ENCODE measurements at regions not wholly inside any gene's neighbourhood (a gene's known extent, or its start where the extent isn't known, plus 50 kb on each side); places are given as distances from the start of the nearest gene placed in this dataset.
"Not testable (repeated sequence)": the region's sequence is repeated elsewhere in the genome, so short reads cannot be mapped to it uniquely, and the experiment has no call there.

DNA sequence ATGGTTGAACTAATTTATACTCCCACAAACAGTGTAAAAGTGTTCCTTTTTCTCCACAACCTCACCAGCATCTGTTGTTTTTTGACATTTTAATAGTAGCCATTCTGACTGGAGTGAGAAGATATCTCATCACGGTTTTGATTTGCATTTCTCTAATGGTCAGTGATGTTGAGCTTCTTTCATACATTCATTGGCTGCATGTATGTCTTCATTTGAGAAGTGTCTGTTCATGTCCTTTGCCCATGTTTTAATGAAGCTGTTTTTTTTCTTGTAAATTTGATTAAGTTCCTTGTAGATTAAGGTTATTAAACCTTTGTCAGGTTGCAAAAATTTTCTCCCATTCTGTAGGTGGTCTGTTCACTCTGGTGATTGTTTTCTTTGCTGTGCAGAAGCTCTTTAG lies 281.1 kb downstream of the PTH2R start:
- not testable (repeated sequence) for DNase-seq

DNA sequence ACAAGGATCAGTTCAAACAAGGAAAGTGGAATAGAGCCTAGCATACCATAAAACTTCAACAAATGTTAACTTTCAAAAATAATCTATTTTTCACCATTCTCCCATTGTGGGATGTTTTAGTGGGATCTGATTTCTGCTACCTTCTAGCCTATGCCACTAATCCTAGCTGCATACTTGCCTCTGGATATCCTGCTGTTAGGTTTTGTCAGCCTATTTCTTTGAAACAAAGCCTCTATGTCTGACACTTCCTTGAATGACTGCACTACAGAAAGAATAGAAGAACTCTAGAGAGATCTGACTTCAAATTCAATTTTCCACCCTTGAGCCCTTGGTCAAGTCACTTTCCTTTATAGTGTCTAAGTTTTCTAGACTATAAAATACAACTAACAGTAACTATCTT lies 291.5 kb downstream of the PTH2R start:
- DNase-seq: no peak

DNA sequence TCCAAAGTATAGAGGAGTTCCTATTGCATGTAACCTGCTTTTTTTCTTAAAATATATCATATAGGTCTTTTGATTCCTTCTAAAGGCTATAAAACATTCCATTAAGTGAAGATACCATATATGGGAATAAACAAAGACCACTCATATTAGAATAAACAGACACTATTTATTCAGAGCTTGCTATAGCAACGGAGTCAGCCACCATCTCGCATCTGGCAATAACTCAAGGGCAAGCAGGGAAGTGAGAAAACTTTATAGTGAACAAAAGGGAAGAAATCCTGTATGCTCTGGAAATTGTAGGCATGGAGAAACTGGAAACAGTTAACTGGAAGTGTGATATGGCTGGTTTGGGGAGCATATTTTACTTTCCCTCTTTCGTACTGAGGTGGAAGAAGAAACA lies 301.9 kb downstream of the PTH2R start:
- peak in 1 of 3 experiments; percentile 20 for DNase-seq

DNA sequence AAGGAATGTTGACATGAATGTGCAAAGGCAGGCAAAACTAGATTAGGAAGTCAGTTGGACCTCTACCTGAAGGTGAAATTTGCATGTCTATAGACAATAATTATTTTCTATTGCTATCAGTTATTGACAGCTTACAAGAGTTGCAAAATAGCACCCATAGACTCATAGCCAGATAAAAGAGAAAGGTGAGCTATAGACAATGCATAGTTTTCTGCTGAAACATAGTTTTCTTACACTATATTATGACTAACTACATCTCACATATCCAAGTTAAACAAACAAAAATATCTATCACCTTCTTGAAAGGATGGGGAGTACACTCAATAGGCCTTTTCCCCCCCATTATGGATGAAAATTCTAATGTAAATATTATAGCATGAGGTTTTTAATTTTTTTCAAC lies 305.0 kb downstream of the PTH2R start:
- no peak for DNase-seq

DNA sequence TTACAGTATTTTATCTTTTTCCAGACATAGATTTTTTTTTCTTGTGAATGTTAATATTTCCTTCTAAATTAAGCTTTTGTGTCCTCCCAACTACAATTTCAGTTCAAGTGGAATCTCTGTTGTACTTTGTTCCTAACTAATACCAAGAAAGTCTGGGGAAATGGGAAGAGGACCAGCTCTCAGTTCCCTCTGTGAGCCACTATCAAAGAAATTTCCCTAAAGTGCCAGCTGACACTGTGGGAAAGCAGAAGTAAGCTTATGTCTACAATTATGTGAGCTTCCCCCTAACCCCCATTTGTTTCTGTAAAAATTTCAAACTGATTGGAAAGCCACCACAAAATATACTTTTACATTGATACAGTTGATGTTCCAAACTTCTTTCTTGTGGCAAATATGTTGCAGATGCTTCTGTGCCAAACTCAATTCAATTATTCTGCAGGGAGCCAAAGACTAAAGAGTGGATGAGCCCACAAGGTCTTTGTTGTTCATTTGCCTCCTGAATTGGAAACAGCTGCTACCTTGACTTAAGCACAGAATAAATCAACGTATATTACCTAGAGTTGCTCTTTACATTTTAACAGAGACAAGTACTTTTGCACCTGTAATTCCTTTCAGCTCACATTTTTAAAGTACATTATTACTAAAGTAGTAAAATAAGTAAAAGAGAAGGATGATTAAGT lies 306.6 kb downstream of the PTH2R start:
- peak in 2 of 3 experiments; percentile 26 to 67 for DNase-seq

DNA sequence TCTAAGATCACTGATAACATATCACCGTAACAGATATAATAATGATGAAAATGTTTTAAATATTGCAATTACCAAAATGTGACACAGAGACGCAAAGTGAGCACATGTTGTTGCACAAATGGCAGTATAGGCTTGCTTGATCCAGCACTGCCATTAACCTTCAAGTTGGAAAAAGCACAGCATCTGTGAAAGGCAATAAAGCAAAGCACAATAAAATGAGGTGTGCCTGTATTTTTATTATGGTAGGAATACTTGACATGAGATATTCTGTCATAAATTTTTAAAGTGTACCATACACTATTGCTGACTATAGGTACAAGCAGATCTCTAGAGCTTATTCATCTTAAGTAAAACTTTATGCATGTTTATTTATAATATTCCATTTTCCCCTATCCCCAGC lies 312.2 kb downstream of the PTH2R start:
- DNase-seq: no peak

DNA sequence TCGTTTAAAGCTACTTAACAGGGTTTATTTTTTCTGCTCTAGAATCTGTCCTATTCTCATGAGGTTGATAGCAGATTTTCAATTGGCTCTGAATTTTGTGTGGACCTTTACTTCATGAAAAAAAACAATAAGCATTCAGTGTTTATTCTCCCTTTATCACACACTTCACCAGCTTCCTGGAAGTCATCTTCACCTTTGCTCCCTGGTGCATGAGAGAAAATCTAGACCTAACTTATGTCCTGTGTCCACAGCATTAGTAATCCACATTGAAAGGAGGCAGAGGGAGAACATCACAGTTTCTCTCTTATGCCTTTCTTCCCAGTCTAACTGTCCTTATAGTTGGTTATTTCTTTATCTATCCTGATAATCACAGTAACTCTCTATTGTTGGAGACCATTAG lies 316.1 kb downstream of the PTH2R start:
- no peak for DNase-seq

DNA sequence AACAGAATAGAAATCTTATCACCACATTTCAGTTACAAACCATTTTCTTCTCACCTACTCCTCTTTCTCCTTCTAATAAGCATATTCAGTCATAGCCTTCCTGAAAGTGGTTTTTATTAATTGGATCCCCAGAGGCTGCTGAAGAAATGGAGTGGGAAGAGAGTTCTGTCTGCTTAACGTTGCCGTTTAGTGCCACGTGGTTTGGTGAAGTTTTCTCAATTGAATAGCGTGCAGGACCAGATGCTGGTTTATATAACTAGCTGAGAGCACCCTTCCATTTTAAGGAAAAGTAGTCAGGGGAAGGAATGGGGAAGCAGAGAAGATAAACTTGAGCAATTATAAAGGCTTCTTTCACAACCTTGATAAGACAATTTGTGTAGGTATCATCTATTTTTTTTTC lies 318.7 kb downstream of the PTH2R start:
- DNase-seq: no peak

DNA sequence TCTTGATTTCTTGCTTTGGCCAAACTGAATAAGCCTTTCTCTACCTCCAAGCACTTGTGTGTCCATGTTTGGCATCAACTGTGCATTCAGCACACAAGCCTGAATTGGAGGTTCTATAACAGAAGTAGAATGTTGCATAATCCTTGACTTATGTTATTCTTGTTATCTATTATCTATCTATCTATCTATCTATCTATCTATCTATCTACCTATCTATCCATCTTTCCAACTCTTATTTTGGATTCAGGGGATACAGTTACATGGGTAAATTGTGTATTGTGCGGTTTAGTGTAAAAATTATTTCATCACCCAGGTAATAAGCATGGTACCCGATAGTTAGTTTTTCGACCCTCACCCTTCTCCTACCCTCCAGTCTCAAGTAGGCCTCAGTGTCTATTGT lies 319.6 kb downstream of the PTH2R start:
- DNase-seq: peak in 1 of 3 experiments; percentile 45

DNA sequence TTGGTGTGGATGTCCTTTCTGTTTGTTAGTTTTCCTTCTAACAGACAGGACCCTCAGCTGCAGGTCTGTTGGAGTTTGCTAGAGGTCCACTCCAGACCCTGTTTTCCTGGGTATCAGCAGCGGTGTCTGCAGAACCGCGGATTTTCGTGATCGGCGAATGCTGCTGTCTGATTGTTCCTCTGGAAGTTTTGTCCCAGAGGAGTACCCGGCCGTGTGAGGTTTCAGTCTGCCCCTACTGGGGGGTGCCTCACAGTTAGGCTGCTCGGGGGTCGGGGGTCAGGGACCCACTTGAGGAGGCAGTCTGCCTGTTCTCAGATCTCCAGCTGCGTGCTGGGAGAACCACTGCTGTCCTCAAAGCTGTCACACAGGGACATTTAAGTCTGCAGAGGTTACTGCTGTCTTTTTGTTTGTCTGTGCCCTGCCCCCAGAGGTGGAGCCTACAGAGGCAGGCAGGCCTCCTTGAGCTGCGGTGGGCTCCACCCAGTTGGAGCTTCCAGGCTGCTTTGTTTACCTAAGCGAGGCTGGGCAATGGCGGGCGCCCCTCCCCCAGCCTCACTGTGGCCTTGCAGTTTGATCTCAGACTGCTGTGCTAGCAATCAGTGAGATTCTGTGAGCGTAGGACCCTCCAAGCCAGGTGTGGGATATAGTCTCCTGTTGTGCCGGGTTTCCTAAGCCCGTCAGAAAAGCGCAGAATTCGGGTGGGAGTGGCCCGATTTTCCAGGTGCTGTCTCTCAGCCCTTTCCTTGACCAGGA lies 345.2 kb downstream of the PTH2R start:
- DNase-seq: not testable (repeated sequence)

DNA sequence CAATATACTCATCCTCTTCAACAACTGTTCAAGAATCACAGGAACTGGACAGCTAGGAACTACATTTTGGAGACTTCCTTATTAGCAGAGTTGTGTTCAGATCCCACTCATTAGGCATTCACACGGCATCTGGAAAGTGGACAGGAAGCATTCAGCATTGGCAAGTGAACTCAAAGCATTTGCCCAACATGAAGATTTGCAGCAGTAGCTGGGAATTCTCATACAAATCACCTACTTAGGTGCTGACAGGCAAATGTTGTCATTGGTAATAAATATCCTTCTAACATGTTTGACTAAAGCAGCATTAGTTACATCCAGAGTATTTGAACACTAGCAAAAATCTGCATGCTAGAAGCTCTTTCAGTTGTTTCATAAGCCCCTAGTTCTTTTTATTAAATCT lies 350.8 kb downstream of the PTH2R start:
- no peak for DNase-seq

DNA sequence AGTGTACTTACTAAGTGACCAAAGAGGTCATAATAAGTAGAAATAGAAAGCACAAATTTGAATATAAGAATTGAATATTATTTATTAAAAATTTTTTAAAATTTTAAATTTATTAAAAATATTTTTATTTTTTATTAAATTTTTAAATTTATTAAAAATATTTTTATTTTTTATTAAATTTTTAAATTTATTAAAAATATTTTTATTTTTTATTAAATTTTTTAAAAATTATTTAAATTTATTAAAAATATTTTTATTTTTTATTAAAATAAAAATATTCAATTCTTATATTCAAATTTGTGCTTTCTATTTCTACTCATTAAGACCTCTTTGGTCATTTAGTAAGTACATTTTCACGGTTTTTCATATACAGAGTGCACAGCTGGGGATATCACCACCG lies 366.5 kb downstream of the PTH2R start:
- not testable (repeated sequence) for DNase-seq

DNA sequence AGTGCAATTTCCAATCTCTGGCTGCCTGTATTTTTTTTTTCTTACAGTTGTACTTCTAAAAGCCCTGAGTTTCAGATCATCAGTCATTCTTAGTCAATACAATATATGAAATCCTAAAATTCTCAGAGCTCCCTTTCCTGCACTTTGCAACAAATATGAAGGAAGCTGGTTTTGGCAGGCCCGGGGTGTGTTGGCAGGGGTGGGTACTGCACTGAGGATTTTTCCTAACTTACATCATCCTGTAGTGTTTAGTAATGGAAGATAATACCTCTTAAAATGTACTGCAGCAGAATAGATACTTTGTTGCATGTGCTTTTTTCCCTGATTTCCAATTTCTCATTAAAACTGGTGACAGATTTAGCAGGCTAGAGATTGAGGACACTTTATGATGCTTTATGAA lies 374.6 kb downstream of the PTH2R start:
- no peak for DNase-seq

DNA sequence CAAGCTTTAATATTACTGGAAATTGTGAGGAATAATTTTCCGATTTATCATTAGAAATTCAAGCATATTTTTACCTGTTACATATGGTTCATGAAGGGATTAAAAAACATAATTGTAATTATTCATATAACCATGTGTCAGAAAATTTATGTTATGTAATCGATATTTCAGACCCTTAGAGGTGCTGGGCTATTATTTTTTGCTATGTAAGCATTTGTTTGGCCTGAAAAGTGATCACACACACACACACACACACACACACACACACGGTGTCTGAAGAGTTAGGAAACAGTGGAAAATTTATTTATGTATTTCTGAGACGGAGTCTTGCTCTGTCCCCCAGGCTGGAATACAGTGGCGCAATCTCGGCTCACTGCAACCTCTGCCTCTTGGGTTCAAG lies 375.5 kb downstream of the PTH2R start:
- DNase-seq: no peak

DNA sequence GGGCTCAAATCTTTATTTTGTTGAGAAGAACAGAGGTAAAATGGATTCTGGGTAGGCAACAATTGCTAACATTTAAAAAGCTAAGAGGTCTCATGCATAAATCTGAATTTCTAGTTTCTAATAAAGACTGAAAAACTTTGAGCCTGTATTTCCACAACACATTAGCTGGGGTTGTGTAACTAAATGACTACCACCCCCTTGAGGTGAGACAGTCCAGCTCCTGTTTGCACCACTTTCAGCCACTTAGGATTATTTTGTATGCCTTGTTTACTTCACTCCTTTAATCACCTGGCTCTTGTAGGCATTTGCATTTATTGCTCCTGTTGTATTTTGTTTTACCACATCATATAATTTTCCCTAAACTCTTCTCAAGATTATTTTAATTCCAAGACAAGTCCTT lies 376.6 kb downstream of the PTH2R start:
- DNase-seq: peak in 2 of 3 experiments; percentile 16 to 51

DNA sequence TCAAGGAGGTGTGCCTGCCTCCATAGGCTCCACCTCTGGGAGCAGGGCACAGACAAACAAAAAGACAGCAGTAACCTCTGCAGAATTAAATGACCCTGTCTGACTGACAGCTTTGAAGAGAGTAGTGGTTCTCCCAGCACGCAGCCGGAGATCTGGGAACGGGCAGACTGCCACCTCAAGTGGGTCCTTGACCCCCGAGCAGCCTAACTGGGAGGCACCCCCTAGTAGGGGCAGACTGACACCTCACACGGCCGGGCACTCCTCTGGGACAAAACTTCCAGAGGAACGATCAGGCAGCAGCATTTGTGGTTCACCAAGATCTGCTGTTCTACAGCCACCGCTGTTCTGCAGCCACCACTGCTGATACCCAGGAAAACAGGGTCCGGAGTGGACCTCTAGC lies 378.2 kb downstream of the PTH2R start:
- not testable (repeated sequence) for DNase-seq

DNA sequence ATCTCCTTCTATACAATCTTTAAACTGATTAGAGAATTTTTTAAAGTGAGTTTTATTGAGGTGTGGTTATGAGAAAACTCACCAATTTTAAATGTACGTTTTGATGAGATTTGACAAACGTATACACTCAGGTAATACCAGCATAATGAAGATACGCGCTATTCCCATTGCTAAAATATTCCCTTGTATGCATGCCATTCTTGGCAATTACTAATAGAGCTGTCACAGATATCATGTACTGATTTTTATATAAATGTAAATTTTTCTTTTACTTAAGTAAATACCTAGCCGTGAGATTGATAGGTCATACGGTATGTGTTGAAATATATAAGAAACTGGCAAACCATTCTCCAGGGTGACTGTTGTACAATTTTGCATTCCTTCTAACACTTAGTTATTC lies 384.7 kb downstream of the PTH2R start:
- DNase-seq: no peak

DNA sequence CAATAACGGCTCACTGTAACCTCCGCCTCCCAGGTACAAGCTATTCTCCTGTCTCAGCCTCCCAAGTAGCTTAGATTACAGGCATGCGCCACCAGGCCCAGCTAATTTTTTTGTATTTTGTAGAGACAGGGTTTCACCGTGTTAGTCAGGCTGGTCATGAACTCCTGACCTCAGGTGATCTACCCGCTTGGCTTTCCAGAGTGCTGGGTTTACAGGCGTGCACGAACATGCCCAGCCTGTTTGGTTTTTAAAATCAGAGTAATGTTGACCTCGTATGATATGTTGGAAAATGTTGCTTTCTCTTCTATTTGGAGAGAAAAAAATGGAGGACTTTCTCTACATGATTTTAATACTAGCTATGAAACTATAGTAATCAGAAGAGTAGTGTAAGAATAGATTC lies 386.2 kb downstream of the PTH2R start:
- no peak for DNase-seq

DNA sequence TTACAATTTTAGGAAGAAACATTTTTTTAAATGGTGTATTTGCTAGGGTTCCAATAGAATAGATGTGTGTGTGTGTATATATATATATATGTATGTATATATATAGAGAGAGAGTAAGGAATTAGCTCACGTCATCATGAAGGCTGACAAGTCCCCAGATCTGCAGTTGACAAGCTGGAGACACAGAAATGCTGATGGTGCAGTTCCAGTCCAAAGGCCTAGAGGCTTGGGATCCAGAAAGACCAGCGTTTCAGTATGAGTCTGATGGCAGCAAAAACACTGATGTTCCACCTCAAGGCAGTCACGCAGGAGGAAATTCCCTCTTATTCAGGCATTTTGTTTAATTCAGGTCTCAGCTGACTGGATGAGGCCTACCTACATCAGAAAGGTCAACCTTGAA lies 386.8 kb downstream of the PTH2R start:
- no peak for DNase-seq

DNA sequence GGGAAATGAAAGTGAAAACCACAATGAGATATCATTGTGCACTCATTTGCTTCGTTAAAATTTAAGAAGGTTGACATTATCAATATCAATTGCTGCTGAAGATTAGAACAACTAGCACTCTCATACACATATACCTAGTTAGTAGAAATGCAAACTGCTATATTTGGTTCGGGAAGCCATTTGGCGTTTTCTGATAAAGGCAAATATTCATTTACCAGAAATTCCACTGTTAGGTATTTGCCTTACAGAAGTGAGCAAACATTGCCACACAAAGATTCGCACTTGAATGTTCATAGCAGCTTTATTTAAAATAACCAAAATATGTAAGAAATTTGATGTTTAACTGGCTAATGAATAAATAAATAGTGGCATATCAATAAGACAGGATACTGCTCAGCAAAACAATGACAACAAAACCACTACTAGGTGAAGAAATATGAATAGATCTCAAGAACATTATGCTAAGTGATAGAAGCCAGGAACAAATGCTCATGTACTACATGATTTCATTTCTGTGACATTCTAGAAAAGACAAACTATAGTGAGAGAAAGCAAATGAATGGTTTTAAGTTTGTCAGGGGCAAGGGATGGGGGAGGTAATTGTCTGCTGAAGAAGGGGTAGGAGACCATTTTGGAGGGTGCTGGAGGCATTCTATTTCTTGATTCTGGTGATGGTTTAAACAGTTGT lies 387.8 kb downstream of the PTH2R start:
- DNase-seq: no peak

DNA sequence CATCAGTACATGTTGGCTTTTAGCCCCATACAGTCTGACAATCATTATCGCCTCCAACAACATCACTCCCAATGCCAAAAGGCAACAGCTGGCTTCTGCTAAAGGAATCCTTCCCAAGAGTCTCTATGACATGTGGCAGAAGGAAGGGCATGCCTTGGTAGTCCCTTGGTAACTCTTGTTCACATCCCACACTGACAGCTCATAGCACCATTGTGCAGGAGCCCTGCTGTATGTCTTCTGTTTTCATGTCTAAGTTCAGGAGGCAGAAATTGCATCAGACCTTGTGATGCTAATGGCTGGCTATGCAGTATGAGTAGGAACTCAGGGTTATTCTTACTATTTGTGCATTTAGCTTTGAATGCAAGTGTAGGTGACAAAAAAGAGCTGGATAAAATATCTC lies 392.1 kb downstream of the PTH2R start:
- DNase-seq: no peak

DNA sequence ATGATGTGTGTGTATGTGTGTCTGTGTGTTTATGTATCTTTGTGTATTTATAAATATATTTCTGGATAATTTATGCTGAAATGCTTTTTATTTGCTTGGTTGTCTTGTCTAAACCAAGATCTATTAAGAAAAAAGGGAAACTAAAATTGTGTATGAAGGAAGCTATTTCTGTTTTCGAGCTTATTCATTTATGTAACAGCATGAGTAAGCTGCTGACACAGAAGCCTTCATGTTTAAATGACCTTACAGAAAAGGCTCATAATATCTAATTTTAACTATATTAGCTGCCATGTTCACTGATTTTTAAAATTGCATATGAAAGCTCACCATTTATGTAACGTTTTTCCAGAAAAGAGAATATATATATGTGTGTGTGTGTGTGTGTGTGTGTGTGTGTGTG lies 392.8 kb downstream of the PTH2R start:
- DNase-seq: no peak

DNA sequence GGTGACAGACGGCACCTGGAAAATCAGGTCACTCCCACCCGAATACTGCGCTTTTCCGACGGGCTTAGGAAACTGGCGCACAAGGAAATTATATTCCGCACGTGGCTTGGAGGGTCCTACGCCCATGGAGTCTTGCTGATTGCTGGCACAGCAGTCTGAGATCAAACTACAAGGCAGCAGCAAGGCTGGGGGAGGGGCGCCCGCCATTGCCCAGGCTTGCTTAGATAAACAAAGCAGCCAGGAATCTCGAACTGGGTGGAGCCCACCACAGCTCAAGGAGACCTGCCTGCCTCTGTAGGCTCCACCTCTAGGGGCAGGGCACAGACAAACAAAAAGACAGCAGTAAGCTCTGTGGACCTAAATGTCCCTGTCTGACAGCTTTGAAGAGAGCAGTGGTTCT lies 394.3 kb downstream of the PTH2R start:
- DNase-seq: not testable (repeated sequence)

DNA sequence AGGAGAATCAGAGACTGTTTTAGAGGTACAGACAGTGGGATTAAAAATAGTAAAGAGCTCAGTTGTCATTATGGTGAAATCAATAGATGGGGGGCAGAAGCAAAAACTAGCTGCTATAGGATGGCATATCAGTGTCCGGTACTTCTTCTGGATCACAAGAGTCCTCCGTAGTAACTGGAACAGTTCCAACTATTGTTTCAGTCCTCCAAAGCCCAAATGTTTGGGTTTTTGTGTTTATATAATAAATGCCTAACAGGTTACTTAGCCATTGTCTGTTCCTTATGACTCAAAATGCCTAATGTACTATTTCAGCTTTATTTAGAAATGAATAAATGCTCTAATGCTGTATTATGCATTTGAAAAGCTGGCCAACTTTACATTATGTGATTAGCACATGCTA lies 401.2 kb downstream of the PTH2R start:
- DNase-seq: no peak
